ENCODE measurements at regions not wholly inside any gene's neighbourhood (a gene's known extent, or its start where the extent isn't known, plus 50 kb on each side); places are given as distances from the start of the nearest gene placed in this dataset.

DNA sequence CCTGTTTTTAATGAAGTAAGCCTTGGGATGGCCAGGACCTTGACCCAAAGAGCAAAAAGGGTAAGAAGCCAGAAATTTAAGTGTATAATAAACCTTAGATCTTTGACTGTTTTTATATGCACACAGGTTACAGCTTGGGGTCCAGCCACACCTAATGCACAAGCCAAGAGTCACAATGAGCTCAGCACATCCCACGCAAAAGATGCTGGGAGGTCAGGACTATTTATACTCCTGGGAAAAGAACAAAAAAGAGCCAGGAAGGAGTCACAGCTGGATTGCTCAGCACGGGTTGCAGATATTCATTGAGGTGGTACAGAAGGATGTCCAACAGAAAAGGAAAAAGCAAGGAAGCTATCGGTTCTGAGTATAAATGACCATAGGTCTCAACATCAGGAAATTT, 536.3 kb downstream of the NTRK3 start:
- DNase-seq (ENCODE audit: low read depth) = no peak

DNA sequence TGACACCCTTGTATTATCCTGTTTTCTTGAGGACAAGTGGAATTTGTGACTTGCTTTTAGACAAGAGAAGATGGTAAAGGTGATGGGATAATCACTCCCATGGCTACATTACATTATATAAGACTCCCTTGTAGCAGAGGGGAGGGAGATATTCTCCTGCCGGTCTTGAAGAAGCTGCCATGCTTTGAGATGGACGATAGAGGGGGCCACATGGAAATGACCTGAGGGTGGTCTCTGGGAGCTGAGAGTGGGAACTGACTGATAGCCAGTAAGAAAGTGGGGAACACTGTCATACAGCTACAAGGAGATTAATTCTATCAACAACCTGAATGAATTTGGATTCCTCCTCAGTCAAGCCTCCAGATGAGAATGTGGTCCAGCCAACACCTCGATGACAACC, 540.1 kb downstream of the NTRK3 start:
- H3K27me3 ChIP-seq (replicated peaks; ENCODE audit: control insufficient read depth, insufficient read depth, low read length) = peaks cover 14% of the 10 kb centered on the region
- no peaks in the 10 kb centered on the region for H3K4me1 ChIP-seq (ENCODE audit: control insufficient read depth, insufficient read depth, low read length)
- H3K4me3 ChIP-seq (ENCODE audit: low read length) = no peak overlapping the region
- H3K9ac ChIP-seq (ENCODE audit: low read length) = no peak overlapping the region
- DNase-seq (ENCODE audit: low read depth) = no peak
- no peaks in the 10 kb centered on the region for H3K36me3 ChIP-seq (ENCODE audit: control insufficient read depth, insufficient read depth, low read length, severe bottlenecking)
- H3K9me3 ChIP-seq (ENCODE audit: control insufficient read depth, low read length) = no peaks in the 10 kb centered on the region

More for the DNA sequence above, 536.3 kb downstream of the NTRK3 start:
- Histone ChIP-seq H3K27me3 (replicated peaks; ENCODE audit: control insufficient read depth, insufficient read depth, low read length) (peaks cover 4% of the 10 kb centered on the region), H3K9me3 (ENCODE audit: control insufficient read depth, low read length) (no peaks in the 10 kb centered on the region), H3K4me3 (ENCODE audit: low read length) (no peak overlapping the region), H3K9ac (ENCODE audit: low read length) (no peak overlapping the region), H3K36me3 (ENCODE audit: control insufficient read depth, insufficient read depth, low read length, severe bottlenecking) (no peaks in the 10 kb centered on the region), H3K4me1 (ENCODE audit: control insufficient read depth, insufficient read depth, low read length) (no peaks in the 10 kb centered on the region)

- Histone ChIP-seq H3K4me3 (ENCODE audit: low read length) (no peak overlapping the region), H3K9me3 (ENCODE audit: control insufficient read depth, low read length) (no peaks in the 10 kb centered on the region), H3K4me1 (ENCODE audit: control insufficient read depth, insufficient read depth, low read length) (no peaks in the 10 kb centered on the region), H3K27me3 (replicated peaks; ENCODE audit: control insufficient read depth, insufficient read depth, low read length) (peaks cover 14% of the 10 kb centered on the region), H3K36me3 (ENCODE audit: control insufficient read depth, insufficient read depth, low read length, severe bottlenecking) (no peaks in the 10 kb centered on the region), H3K9ac (ENCODE audit: low read length) (no peak overlapping the region)
- DNase-seq (ENCODE audit: low read depth) = no peak
These were observed 541.3 kb downstream of the NTRK3 start for GRCh38 chr15:87715252-87715651.

- Histone ChIP-seq H3K9me3 (ENCODE audit: control insufficient read depth, low read length) (no peaks in the 10 kb centered on the region), H3K27me3 (replicated peaks; ENCODE audit: control insufficient read depth, insufficient read depth, low read length) (peaks cover 14% of the 10 kb centered on the region), H3K36me3 (ENCODE audit: control insufficient read depth, insufficient read depth, low read length, severe bottlenecking) (no peaks in the 10 kb centered on the region), H3K9ac (ENCODE audit: low read length) (no peak overlapping the region), H3K4me1 (ENCODE audit: control insufficient read depth, insufficient read depth, low read length) (no peaks in the 10 kb centered on the region), H3K4me3 (ENCODE audit: low read length) (no peak overlapping the region)
- no peak for DNase-seq (ENCODE audit: low read depth)
These were observed 543.1 kb downstream of the NTRK3 start for GRCh38 chr15:87713475-87713879.

GRCh38 chr15:87712211-87712610, 544.3 kb downstream of the NTRK3 start:
- H3K9me3 ChIP-seq (ENCODE audit: control insufficient read depth, low read length) = no peaks in the 10 kb centered on the region
- no peaks in the 10 kb centered on the region for H3K4me1 ChIP-seq (ENCODE audit: control insufficient read depth, insufficient read depth, low read length)
- H3K9ac ChIP-seq (ENCODE audit: low read length) = no peak overlapping the region
- DNase-seq (ENCODE audit: low read depth) = no peak
- H3K36me3 ChIP-seq (ENCODE audit: control insufficient read depth, insufficient read depth, low read length, severe bottlenecking) = no peaks in the 10 kb centered on the region
- H3K4me3 ChIP-seq (ENCODE audit: low read length) = no peak overlapping the region
- peaks cover 16% of the 10 kb centered on the region for H3K27me3 ChIP-seq (replicated peaks; ENCODE audit: control insufficient read depth, insufficient read depth, low read length)

DNA sequence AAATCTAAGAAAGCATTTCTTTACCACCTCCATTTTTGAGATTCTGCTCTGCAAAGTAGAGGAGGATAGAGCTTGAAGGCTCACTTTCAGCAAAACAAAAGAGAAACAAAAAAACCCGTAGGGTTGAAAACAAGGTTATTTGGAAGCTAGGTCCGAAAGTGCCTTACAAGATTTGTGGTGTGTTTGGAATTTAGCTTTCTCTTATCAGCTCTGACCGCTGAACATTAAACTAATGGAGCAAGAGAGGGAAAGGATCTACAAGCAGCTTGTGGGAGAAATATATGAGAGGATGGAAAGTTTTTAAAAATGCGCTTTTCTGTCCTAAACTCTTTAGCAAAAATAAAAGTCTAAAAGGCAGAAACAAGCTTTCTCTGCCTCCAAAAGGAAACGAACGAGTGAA, 545.5 kb downstream of the NTRK3 start:
- Histone ChIP-seq H3K27me3 (replicated peaks; ENCODE audit: control insufficient read depth, insufficient read depth, low read length) (peaks cover 26% of the 10 kb centered on the region), H3K9me3 (ENCODE audit: control insufficient read depth, low read length) (no peaks in the 10 kb centered on the region), H3K9ac (ENCODE audit: low read length) (no peak overlapping the region), H3K4me1 (ENCODE audit: control insufficient read depth, insufficient read depth, low read length) (no peaks in the 10 kb centered on the region), H3K36me3 (ENCODE audit: control insufficient read depth, insufficient read depth, low read length, severe bottlenecking) (no peaks in the 10 kb centered on the region), H3K4me3 (ENCODE audit: low read length) (no peak overlapping the region)
- no peak for DNase-seq (ENCODE audit: low read depth)

DNA sequence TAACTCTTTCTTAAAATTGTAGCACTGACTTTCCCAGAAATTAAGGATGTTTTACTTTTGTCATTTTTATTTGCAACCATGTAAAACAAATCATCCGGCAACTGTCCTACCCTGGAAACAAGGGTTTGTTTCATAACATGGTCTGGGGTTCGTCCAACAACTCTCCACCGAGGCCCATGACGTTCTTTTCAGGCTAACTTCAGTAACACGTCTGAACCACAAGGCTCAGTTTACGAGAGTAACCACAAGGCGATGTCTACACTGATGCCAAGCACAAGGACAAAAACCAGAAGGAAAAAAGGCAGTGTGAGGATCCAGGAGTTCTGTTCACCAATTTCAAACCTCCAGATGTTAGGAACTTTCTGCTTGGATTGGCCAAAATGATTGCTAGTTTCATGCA, 546.1 kb downstream of the NTRK3 start:
- Histone ChIP-seq H3K27me3 (replicated peaks; ENCODE audit: control insufficient read depth, insufficient read depth, low read length) (peaks cover 23% of the 10 kb centered on the region), H3K9ac (ENCODE audit: low read length) (no peak overlapping the region), H3K36me3 (ENCODE audit: control insufficient read depth, insufficient read depth, low read length, severe bottlenecking) (no peaks in the 10 kb centered on the region), H3K9me3 (ENCODE audit: control insufficient read depth, low read length) (no peaks in the 10 kb centered on the region), H3K4me1 (ENCODE audit: control insufficient read depth, insufficient read depth, low read length) (no peaks in the 10 kb centered on the region), H3K4me3 (ENCODE audit: low read length) (no peak overlapping the region)
- no peak for DNase-seq (ENCODE audit: low read depth)

DNA sequence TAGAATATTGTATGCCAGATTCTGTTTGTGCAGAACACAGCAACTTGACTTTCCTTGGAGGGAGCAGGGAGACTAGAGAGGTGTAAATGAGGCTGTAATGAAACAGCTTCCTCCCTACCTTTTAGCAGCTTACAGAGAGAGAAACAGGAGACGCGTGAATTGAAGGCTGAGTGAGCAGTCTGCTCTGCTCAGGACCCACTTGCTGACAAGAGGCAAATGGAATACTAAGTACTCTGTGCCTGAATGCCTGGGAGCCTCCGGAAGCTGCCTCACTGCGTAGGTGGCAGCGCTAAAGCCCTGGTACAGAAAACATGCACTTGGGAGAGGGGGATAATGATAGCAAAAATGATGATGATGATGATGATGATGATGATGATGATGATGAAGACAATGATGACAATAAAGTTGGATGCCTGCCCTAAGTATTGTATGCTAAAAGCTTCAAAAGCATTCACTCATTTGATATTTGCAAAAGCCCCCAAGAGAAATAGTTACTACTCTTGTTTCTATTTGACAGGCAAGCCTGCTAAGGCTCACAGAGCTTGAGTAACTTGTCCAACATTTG, 548.9 kb downstream of the NTRK3 start:
- no peak for DNase-seq (ENCODE audit: low read depth)
- H3K4me1 ChIP-seq (ENCODE audit: control insufficient read depth, insufficient read depth, low read length) = no peaks in the 10 kb centered on the region
- H3K4me3 ChIP-seq (ENCODE audit: low read length) = no peak overlapping the region
- H3K9ac ChIP-seq (ENCODE audit: low read length) = no peak overlapping the region
- peaks cover 6% of the 10 kb centered on the region for H3K9me3 ChIP-seq (ENCODE audit: control insufficient read depth, low read length)
- no peaks in the 10 kb centered on the region for H3K36me3 ChIP-seq (ENCODE audit: control insufficient read depth, insufficient read depth, low read length, severe bottlenecking)
- peaks cover 18% of the 10 kb centered on the region for H3K27me3 ChIP-seq (replicated peaks; ENCODE audit: control insufficient read depth, insufficient read depth, low read length)

DNA sequence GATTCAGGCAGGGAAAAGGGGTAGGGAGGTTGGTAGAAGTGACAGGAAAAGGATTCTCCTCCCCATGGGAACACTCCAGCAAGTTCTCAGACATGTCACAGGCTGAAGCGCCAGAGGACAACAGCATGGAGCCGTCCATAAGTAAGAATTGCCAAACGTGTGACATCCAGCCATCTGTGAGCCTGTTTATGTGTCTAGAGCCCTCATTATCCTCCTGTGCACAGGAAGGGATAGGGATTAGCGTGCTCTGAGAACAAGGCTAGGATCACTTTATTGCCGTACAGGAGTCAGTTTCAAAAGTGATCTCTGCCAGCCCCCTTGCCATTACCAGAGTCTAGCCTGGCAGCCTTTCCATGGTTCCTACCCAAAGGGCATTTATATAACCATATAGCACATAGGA, 549.5 kb downstream of the NTRK3 start:
- no peaks in the 10 kb centered on the region for H3K36me3 ChIP-seq (ENCODE audit: control insufficient read depth, insufficient read depth, low read length, severe bottlenecking)
- no peak overlapping the region for H3K4me3 ChIP-seq (ENCODE audit: low read length)
- peaks cover 17% of the 10 kb centered on the region for H3K27me3 ChIP-seq (replicated peaks; ENCODE audit: control insufficient read depth, insufficient read depth, low read length)
- H3K9ac ChIP-seq (ENCODE audit: low read length) = no peak overlapping the region
- DNase-seq (ENCODE audit: low read depth) = no peak
- no peaks in the 10 kb centered on the region for H3K4me1 ChIP-seq (ENCODE audit: control insufficient read depth, insufficient read depth, low read length)
- peaks cover 6% of the 10 kb centered on the region for H3K9me3 ChIP-seq (ENCODE audit: control insufficient read depth, low read length)

- Histone ChIP-seq H3K4me1 (ENCODE audit: control insufficient read depth, insufficient read depth, low read length) (no peaks in the 10 kb centered on the region), H3K9me3 (ENCODE audit: control insufficient read depth, low read length) (peaks cover 6% of the 10 kb centered on the region), H3K36me3 (ENCODE audit: control insufficient read depth, insufficient read depth, low read length, severe bottlenecking) (no peaks in the 10 kb centered on the region), H3K27me3 (replicated peaks; ENCODE audit: control insufficient read depth, insufficient read depth, low read length) (peaks cover 17% of the 10 kb centered on the region), H3K4me3 (ENCODE audit: low read length) (no peak overlapping the region), H3K9ac (ENCODE audit: low read length) (no peak overlapping the region)
- DNase-seq (ENCODE audit: low read depth) = no peak
These were observed 550.5 kb downstream of the NTRK3 start for GRCh38 chr15:87706001-87706400.

GRCh38 chr15:87704276-87704675, 552.3 kb downstream of the NTRK3 start:
- Histone ChIP-seq H3K4me1 (ENCODE audit: control insufficient read depth, insufficient read depth, low read length) (no peaks in the 10 kb centered on the region), H3K4me3 (ENCODE audit: low read length) (no peak overlapping the region), H3K27me3 (replicated peaks; ENCODE audit: control insufficient read depth, insufficient read depth, low read length) (peaks cover 17% of the 10 kb centered on the region), H3K9me3 (ENCODE audit: control insufficient read depth, low read length) (peaks cover 6% of the 10 kb centered on the region), H3K36me3 (ENCODE audit: control insufficient read depth, insufficient read depth, low read length, severe bottlenecking) (no peaks in the 10 kb centered on the region), H3K9ac (ENCODE audit: low read length) (no peak overlapping the region)
- DNase-seq (ENCODE audit: low read depth) = no peak

Measured in adipocyte (in vitro differentiated cells).